ENCODE measurements at regions not wholly inside any gene's neighbourhood (a gene's known extent, or its start where the extent isn't known, plus 50 kb on each side); places are given as distances from the start of the nearest gene placed in this dataset.
"Not testable (repeated sequence)": the region's sequence is repeated elsewhere in the genome, so short reads cannot be mapped to it uniquely, and the experiment has no call there.

GRCh38 chr3:48070030-48070429 is 53.8 kb upstream of the MAP4 start:
- peaks cover 88% of the 10 kb centered on the region for H3K4me1 ChIP-seq
- TF ChIP-seq CTCF (IDR thresholded peaks at IDR 0.05; ENCODE audit: borderline replicate concordance), result no peak
- H3K4me3 ChIP-seq, result no peak overlapping the region

GRCh38 chr3:48069339-48069738 is 53.1 kb upstream of the MAP4 start:
- Histone ChIP-seq H3K4me1 (peaks cover 91% of the 10 kb centered on the region), H3K27me3 (ENCODE audit: low read depth) (no peaks in the 10 kb centered on the region), H3K36me3 (peaks cover 10% of the 10 kb centered on the region), H3K4me3 (peak overlapping the region; percentile 17), H3K27ac (replicated peaks) (peak overlapping the region; percentile 73), H3K9me3 (replicated peaks) (no peaks in the 10 kb centered on the region)
- DNase-seq, result no peak
- intact Hi-C loops (cut with micrococcal nuclease), result no loop called here
- no peak for TF ChIP-seq CTCF (IDR thresholded peaks at IDR 0.05; ENCODE audit: borderline replicate concordance)

More at GRCh38 chr3:48070030-48070429, 53.8 kb upstream of the MAP4 start:
- no peak for DNase-seq
- Histone ChIP-seq H3K27me3 (ENCODE audit: low read depth) (no peaks in the 10 kb centered on the region), H3K36me3 (peaks cover 10% of the 10 kb centered on the region), H3K9me3 (replicated peaks) (no peaks in the 10 kb centered on the region), H3K27ac (replicated peaks) (peak overlapping the region; percentile 73)
- intact Hi-C loops (cut with micrococcal nuclease), result no loop called here

GRCh38 chr3:48068886-48069285 is 52.7 kb upstream of the MAP4 start:
- intact Hi-C loops (cut with micrococcal nuclease), result no loop called here
- H3K27me3 ChIP-seq (ENCODE audit: low read depth), result no peaks in the 10 kb centered on the region
- no peak for DNase-seq
- peaks cover 10% of the 10 kb centered on the region for H3K36me3 ChIP-seq
- peak overlapping the region; percentile 73 for H3K27ac ChIP-seq (replicated peaks)
- H3K9me3 ChIP-seq (replicated peaks), result no peaks in the 10 kb centered on the region
- H3K4me1 ChIP-seq, result peaks cover 96% of the 10 kb centered on the region
- peak overlapping the region; percentile 17 for H3K4me3 ChIP-seq
- TF ChIP-seq CTCF (IDR thresholded peaks at IDR 0.05; ENCODE audit: borderline replicate concordance), result no peak

GRCh38 chr3:48068320-48068719 is 52.1 kb upstream of the MAP4 start:
- H3K4me3 ChIP-seq; H3K27me3 ChIP-seq (ENCODE audit: low read depth); intact Hi-C loops (cut with micrococcal nuclease); H3K9me3 ChIP-seq (replicated peaks); DNase-seq: not testable (repeated sequence)
- Histone ChIP-seq H3K4me1 (peaks cover 97% of the 10 kb centered on the region), H3K36me3 (peaks cover 10% of the 10 kb centered on the region), H3K27ac (replicated peaks) (peak overlapping the region; percentile 73)

- Histone ChIP-seq H3K9me3 (replicated peaks) (no peaks in the 10 kb centered on the region), H3K27ac (replicated peaks) (no peak overlapping the region), H3K4me1 (peaks cover 95% of the 10 kb centered on the region), H3K27me3 (ENCODE audit: low read depth) (no peaks in the 10 kb centered on the region), H3K36me3 (peaks cover 10% of the 10 kb centered on the region), H3K4me3 (no peak overlapping the region)
- intact Hi-C loops (cut with micrococcal nuclease), result no loop called here
- no peak for DNase-seq
- TF ChIP-seq CTCF (IDR thresholded peaks at IDR 0.05; ENCODE audit: borderline replicate concordance), result no peak
Measured at GRCh38 chr3:48067271-48067670, 51.1 kb upstream of the MAP4 start.

All from left ventricle myocardium inferior (tissue), 1 donor.